Neural progenitor cell (in vitro differentiated cells): ENCODE measurements at regions not wholly inside any gene's neighbourhood (a gene's known extent, or its start where the extent isn't known, plus 50 kb on each side); places are given as distances from the start of the nearest gene placed in this dataset.

ENCODE experiments used
- DNase-seq: peaks from one replicate; pipeline ENCODE4 v3.0.0-alpha.2; 2016; ENCODE audit warnings: low spot score
- H2AFZ ChIP-seq: fragments of 200-600 bp; sonication (generic); replicated peaks from 2 replicates; pipeline ENCODE4 v1.6.1; 2016; ENCODE audit warnings: antibody characterized with exemption
- H3F3A ChIP-seq: fragments of 200-600 bp; sonication (generic); 2 replicates; pipeline ENCODE4 v1.6.1; 2016; ENCODE audit warnings: antibody characterized with exemption, low read depth
- H3K27ac ChIP-seq: fragments of 200-600 bp; sonication (generic); 2 replicates; pipeline ENCODE4 v1.5.1; 2016; ENCODE audit warnings: mild to moderate bottlenecking
- H3K27me3 ChIP-seq: fragments of 200-600 bp; sonication (generic); 2 replicates; pipeline ENCODE4 v1.6.1; 2016; ENCODE audit warnings: mild to moderate bottlenecking, moderate library complexity
- H3K36me3 ChIP-seq: fragments of 200-600 bp; sonication (generic); 2 replicates; pipeline ENCODE4 v1.5.1; 2016
- H3K4me1 ChIP-seq: fragments of 200-600 bp; sonication (generic); 2 replicates; pipeline ENCODE4 v1.6.1; 2016; ENCODE audit warnings: mixed run types
- H3K4me2 ChIP-seq: fragments of 200-600 bp; sonication (generic); 2 replicates; pipeline ENCODE4 v1.6.1; 2016
- H3K4me3 ChIP-seq: fragments of 200-600 bp; sonication (generic); 2 replicates; pipeline ENCODE4 v1.5.1; 2016
- H3K79me2 ChIP-seq: fragments of 200-600 bp; sonication (generic); 2 replicates; pipeline ENCODE4 v1.6.1; 2016; ENCODE audit warnings: low read depth
- H3K9ac ChIP-seq: fragments of 200-600 bp; sonication (generic); 2 replicates; pipeline ENCODE4 v1.6.1; 2016
- H3K9me3 ChIP-seq: fragments of 200-600 bp; sonication (generic); 2 replicates; pipeline ENCODE4 v1.5.1; 2016; ENCODE audit warnings: low read depth
- H4K20me1 ChIP-seq: fragments of 200-600 bp; sonication (generic); 2 replicates; pipeline ENCODE4 v1.6.1; 2016; ENCODE audit warnings: low read depth
- H3K27ac Mint-ChIP-seq: 3 replicates; pipeline ENCODE4 v1.8.0; 2021; ENCODE audit warnings: mixed read lengths
- H3K27me3 Mint-ChIP-seq: 2 replicates; pipeline ENCODE4 v1.8.0; 2022; ENCODE audit warnings: low read depth, mild to moderate bottlenecking, inconsistent platforms, moderate library complexity, mixed read lengths; ENCODE audit not compliant: insufficient read depth
- H3K36me3 Mint-ChIP-seq: 3 replicates; pipeline ENCODE4 v1.8.0; 2021; ENCODE audit warnings: mixed read lengths
- H3K4me1 Mint-ChIP-seq: 3 replicates; pipeline ENCODE4 v1.8.0; 2021; ENCODE audit warnings: mixed read lengths
- H3K4me3 Mint-ChIP-seq: 3 replicates; pipeline ENCODE4 v1.8.0; 2021; ENCODE audit warnings: mild to moderate bottlenecking, moderate library complexity, mixed read lengths
- H3K9me3 Mint-ChIP-seq: 3 replicates; pipeline ENCODE4 v1.8.0; 2020; ENCODE audit warnings: mixed read lengths
- EZH2 ChIP-seq: fragments of 200-600 bp; sonication (generic); IDR thresholded peaks from 2 replicates; pipeline ENCODE4 v1.6.1; 2017; ENCODE audit warnings: antibody characterized with exemption, mild to moderate bottlenecking, moderate library complexity
- EZH2phosphoT487 ChIP-seq: fragments of 200-600 bp; sonication (generic); IDR thresholded peaks from 2 replicates; pipeline ENCODE4 v1.6.1; 2017; ENCODE audit warnings: antibody characterized with exemption
- TF ChIP-seq, protein P1 (sequence below): fragments of 200-600 bp; sonication (generic); IDR thresholded peaks from 2 replicates; pipeline ENCODE4 v1.5.1; 2017; ENCODE audit warnings: antibody characterized with exemption, mild to moderate bottlenecking

DNA sequence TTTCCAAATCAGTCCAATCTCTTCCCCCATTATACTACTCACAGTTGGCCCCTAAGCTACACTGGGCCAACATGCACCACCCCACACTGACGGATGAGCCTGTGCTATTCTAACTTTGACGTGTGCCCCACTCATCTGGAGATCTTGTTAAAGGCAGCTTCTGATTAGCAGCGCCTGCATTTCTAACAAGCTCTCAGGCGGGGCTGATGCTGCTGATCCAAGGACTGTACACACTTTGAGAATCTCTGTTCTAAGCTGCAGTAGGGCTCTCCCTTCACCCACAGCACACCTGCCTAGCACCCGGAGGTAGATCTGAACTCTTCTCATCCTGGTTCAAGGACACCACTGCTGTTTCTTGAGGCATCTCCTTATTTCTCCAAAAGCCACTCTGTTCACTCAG is 200.7 kb downstream of the SLC4A3 start:
- H2AFZ ChIP-seq = no peak overlapping the region
- H3K79me2 ChIP-seq = no peaks in the 10 kb centered on the region
- no peaks in the 10 kb centered on the region for H3K36me3 Mint-ChIP-seq
- DNase-seq = no peak
- H3K36me3 ChIP-seq = no peaks in the 10 kb centered on the region
- H3K4me1 Mint-ChIP-seq = peaks cover 4% of the 10 kb centered on the region
- no peak overlapping the region for H3K4me3 ChIP-seq
- H3K27ac ChIP-seq = no peak overlapping the region
- H3K4me1 ChIP-seq = no peaks in the 10 kb centered on the region
- peaks cover 4% of the 10 kb centered on the region for H3K27me3 Mint-ChIP-seq
- no peaks in the 10 kb centered on the region for H4K20me1 ChIP-seq
- H3K27ac Mint-ChIP-seq = no peak overlapping the region
- no peaks in the 10 kb centered on the region for H3F3A ChIP-seq
- H3K27me3 ChIP-seq = no peaks in the 10 kb centered on the region
- H3K9me3 Mint-ChIP-seq = no peaks in the 10 kb centered on the region
- TF ChIP-seq, protein P1, sequence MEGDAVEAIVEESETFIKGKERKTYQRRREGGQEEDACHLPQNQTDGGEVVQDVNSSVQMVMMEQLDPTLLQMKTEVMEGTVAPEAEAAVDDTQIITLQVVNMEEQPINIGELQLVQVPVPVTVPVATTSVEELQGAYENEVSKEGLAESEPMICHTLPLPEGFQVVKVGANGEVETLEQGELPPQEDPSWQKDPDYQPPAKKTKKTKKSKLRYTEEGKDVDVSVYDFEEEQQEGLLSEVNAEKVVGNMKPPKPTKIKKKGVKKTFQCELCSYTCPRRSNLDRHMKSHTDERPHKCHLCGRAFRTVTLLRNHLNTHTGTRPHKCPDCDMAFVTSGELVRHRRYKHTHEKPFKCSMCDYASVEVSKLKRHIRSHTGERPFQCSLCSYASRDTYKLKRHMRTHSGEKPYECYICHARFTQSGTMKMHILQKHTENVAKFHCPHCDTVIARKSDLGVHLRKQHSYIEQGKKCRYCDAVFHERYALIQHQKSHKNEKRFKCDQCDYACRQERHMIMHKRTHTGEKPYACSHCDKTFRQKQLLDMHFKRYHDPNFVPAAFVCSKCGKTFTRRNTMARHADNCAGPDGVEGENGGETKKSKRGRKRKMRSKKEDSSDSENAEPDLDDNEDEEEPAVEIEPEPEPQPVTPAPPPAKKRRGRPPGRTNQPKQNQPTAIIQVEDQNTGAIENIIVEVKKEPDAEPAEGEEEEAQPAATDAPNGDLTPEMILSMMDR = no peak
- TF ChIP-seq EZH2 (no peak), EZH2phosphoT487 (no peak)
- H3K4me2 ChIP-seq = no peak overlapping the region
- no peak overlapping the region for H3K9ac ChIP-seq
- H3K4me3 Mint-ChIP-seq = no peak overlapping the region
- H3K9me3 ChIP-seq = no peaks in the 10 kb centered on the region

DNA sequence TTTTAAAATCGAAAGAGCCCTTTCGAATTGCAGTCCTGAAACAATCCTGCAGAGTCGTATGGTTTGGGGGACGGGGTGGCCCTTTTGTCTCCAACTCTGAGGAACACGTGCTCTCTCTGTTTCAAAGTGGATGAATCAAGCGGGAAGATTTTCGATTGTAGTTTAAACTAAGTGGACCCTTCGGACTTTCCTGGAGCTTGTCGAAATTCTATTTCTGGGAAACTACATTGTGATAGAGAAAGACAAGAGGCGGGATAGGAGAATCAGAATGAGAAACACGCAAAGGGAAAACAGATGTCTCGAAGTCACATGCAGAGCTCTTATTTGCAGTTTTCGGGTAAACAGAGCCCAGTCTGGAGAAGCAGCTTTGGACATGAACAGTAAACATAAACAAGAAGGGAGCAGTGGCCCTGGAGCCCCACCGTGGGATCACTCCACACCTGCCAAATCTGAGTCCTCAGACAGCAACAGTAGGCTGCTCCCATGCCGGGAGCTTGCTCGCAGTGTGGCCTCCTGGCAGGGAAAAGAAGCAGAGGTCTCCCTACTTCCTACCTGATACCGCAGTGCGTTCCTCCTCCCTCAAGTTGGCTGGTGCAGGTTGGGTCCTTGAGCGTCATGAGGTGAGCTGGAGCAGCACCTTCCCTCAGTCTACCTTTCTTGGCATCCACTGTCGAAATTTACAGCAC is 202.4 kb downstream of the SLC4A3 start:
- no peak overlapping the region for H3K4me3 Mint-ChIP-seq
- DNase-seq = no peak
- H3K4me1 ChIP-seq = no peaks in the 10 kb centered on the region
- no peaks in the 10 kb centered on the region for H3K79me2 ChIP-seq
- no peak for TF ChIP-seq EZH2
- TF ChIP-seq EZH2phosphoT487 = no peak
- TF ChIP-seq, protein P1 = no peak
- no peaks in the 10 kb centered on the region for H3K9me3 Mint-ChIP-seq
- peak overlapping the region; percentile 8 for H2AFZ ChIP-seq
- H3K4me1 Mint-ChIP-seq = peaks cover 3% of the 10 kb centered on the region
- no peaks in the 10 kb centered on the region for H3F3A ChIP-seq
- H3K27me3 Mint-ChIP-seq = peaks cover 5% of the 10 kb centered on the region
- no peak overlapping the region for H3K27ac ChIP-seq
- no peak overlapping the region for H3K9ac ChIP-seq
- no peaks in the 10 kb centered on the region for H3K9me3 ChIP-seq
- no peaks in the 10 kb centered on the region for H3K36me3 ChIP-seq
- no peaks in the 10 kb centered on the region for H3K36me3 Mint-ChIP-seq
- no peak overlapping the region for H3K27ac Mint-ChIP-seq
- H3K4me3 ChIP-seq = no peak overlapping the region
- H3K4me2 ChIP-seq = no peak overlapping the region
- no peaks in the 10 kb centered on the region for H4K20me1 ChIP-seq
- H3K27me3 ChIP-seq = no peaks in the 10 kb centered on the region

DNA sequence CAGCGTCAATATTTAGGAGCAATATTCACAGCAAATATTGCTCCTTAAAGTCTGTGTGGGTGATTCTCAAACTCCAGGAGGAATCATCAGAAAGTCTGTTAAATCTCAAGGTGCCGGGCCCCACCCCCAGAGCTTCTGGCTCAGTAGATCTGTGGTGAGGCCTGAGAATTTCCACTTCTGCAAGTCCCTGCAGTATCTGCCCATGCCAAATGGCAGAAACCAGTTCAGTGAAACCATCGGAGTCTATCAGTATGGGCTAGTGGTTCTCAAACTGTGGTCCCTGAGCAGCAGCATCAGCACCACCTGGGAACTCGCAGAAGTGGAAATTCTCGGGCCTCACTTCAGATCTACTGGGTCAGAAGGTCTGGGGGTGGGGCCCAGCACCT is 202.9 kb downstream of the SLC4A3 start:
- Mint-ChIP-seq H3K27ac (no peak overlapping the region), H3K4me3 (no peak overlapping the region), H3K9me3 (no peaks in the 10 kb centered on the region), H3K4me1 (no peaks in the 10 kb centered on the region), H3K27me3 (peaks cover 5% of the 10 kb centered on the region), H3K36me3 (no peaks in the 10 kb centered on the region)
- Histone ChIP-seq H3K4me1 (no peaks in the 10 kb centered on the region), H3K27ac (no peak overlapping the region), H3K36me3 (no peaks in the 10 kb centered on the region), H4K20me1 (no peaks in the 10 kb centered on the region), H3F3A (no peaks in the 10 kb centered on the region), H3K79me2 (no peaks in the 10 kb centered on the region), H3K9me3 (no peaks in the 10 kb centered on the region), H3K4me3 (no peak overlapping the region), H2AFZ (peak overlapping the region; percentile 8), H3K27me3 (no peaks in the 10 kb centered on the region), H3K4me2 (no peak overlapping the region), H3K9ac (no peak overlapping the region)
- TF ChIP-seq EZH2 = no peak
- DNase-seq = no peak

- Histone ChIP-seq H3K4me2 (no peak overlapping the region), H2AFZ (no peak overlapping the region), H3K27ac (no peak overlapping the region), H4K20me1 (no peaks in the 10 kb centered on the region), H3K79me2 (no peaks in the 10 kb centered on the region), H3K27me3 (no peaks in the 10 kb centered on the region), H3K4me3 (no peak overlapping the region), H3F3A (no peaks in the 10 kb centered on the region), H3K4me1 (no peaks in the 10 kb centered on the region), H3K9ac (no peak overlapping the region), H3K36me3 (no peaks in the 10 kb centered on the region), H3K9me3 (no peaks in the 10 kb centered on the region)
- peaks cover 5% of the 10 kb centered on the region for H3K27me3 Mint-ChIP-seq
- no peak for DNase-seq
- TF ChIP-seq, protein P1 = no peak
- TF ChIP-seq EZH2phosphoT487 (no peak), EZH2 (no peak)
- H3K4me3 Mint-ChIP-seq = no peak overlapping the region
- H3K36me3 Mint-ChIP-seq = no peaks in the 10 kb centered on the region
- no peak overlapping the region for H3K27ac Mint-ChIP-seq
- no peaks in the 10 kb centered on the region for H3K4me1 Mint-ChIP-seq
- H3K9me3 Mint-ChIP-seq = no peaks in the 10 kb centered on the region
Measured at GRCh38 chr2:219831957-219832356, 204.5 kb downstream of the SLC4A3 start.
